ENCODE measurements at regions not wholly inside any gene's neighbourhood (a gene's known extent, or its start where the extent isn't known, plus 50 kb on each side); places are given as distances from the start of the nearest gene placed in this dataset.
"Not testable (repeated sequence)": the region's sequence is repeated elsewhere in the genome, so short reads cannot be mapped to it uniquely, and the experiment has no call there.

DNA sequence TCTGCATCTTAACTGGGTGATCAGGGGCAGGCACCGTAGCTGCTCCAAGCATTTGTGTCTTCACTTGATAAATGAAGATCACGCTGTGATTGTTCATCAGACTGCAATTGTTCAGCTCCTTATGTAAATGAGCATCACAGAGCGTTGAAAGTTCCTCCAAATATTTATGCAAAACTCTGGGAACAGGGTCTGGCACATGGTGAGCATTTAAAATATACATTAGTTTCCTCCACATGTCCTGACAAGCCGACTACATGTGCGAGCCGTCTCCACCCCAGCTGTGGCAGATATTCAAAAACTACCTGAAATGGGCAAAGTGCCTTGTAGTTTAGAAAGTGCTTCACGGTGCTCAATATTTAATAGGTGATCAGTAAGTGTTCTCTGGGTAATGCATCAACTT, 175.1 kb upstream of the ID2 start:
- DNase-seq (ENCODE audit: low read depth, low spot score): no peak

DNA sequence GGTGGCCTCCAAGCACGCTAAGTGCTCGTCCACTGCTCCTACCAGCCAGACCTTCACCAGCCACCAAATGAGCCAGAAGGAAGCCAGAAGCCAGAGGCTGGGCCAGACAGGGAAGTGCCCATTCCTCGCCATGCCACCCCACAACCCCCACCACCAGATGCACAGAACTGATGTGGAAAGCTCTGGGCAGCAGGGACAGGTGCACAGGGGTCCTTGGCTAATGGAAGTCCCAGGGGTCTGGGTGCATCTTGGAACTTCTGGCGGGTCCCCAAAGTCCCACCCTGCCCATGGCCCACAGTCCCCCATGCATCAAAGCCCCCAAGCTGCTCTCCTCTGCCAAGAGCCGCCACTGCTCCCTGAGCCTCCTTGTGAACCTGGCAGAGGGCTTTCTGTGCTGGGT, 173.1 kb upstream of the ID2 start:
- no peak for DNase-seq (ENCODE audit: low read depth, low spot score)

DNA sequence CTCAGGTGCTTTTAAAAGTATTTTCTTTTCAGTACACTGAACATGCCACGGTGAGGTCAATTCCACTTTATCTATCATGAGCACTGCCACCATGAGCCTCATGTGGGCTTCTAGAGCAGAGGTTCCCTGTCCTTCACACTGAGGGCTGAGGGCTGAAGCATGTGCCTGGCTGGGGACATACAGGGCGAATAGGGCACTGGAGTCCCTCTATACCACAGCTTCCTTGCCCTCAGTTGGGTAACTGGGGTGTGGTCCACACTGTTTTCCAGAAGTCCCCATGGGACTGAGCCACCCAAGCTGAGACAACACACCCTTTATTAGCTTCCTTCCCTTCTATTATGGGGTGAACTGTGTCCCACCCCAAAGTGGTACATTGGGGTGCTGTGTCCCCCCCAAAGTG, 172.2 kb upstream of the ID2 start:
- DNase-seq (ENCODE audit: low read depth, low spot score): no peak

DNA sequence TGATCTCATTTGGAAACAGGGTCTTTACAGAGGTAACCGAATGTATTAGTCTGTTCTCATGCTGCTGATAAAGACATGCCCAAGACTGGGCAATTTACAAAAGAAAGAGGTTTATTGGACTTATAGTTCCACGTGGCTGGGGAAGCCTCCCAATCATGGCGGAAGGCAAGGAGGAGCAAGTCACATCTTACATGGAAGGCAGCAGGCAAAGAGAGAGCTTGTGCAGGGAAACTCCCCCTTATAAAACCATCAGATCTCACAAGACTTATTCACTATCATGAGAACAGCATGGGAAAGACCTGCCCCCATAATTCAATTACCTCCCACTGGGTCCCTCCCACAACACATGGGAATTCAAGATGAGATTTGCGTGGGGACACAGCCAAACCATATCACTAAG, 171.8 kb upstream of the ID2 start:
- DNase-seq (ENCODE audit: low read depth, low spot score): not testable (repeated sequence)

DNA sequence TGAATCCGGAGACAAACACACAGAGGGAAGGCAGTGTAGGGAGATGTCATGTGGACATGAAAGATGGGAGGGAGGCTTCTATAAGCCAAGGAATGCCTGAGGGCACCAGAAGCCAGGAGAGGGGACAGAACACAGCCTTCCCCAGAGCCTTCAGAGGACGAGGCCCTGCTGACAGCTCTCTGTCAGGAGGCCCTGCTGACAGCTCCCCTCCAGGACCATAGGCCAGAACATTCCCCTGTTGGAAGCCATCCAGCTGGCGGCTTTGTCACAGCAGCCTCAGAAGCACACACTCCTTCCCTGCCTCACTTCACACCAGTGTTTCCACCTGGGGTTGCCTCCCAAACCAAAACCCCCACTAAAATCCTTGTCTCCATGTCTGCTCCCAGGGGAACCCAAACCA, 171.3 kb upstream of the ID2 start:
- DNase-seq (ENCODE audit: low read depth, low spot score): no peak

DNA sequence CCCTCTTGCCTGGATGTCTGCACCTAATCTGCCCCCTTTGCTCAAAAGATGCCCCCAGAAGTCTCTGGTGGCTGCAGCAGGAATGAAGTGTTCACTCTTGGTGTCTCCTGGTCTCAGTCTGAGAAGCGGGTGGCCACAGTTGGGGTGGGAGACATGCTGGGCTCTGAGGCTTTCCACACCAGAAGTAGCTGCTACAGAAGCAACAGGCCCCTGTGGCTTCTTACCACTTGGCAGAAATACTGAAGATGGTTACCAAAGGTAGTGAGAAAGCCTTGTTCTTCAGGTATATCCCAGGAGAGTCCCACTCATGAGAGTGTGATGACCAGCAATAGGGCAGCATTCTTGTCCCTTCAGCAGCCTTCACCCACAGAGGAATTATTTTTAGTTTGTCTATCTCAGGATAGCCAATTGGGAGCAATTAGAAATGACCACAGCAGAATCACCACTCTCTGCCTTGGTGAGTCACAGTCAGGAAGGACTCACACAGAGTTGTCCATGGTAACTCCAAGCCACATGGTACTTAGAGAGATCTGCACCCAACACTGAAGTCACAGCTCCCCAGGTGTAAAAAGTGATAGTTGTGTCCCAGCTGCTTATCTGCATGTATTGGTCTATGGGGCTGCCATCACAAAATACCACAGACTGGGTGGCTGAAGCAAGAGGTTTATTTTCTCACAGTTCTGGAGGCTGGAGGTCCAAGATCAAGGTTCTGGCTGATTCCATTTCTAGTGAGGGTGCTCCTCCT, 169.8 kb upstream of the ID2 start:
- peak; percentile 44 for DNase-seq (ENCODE audit: low read depth, low spot score)

DNA sequence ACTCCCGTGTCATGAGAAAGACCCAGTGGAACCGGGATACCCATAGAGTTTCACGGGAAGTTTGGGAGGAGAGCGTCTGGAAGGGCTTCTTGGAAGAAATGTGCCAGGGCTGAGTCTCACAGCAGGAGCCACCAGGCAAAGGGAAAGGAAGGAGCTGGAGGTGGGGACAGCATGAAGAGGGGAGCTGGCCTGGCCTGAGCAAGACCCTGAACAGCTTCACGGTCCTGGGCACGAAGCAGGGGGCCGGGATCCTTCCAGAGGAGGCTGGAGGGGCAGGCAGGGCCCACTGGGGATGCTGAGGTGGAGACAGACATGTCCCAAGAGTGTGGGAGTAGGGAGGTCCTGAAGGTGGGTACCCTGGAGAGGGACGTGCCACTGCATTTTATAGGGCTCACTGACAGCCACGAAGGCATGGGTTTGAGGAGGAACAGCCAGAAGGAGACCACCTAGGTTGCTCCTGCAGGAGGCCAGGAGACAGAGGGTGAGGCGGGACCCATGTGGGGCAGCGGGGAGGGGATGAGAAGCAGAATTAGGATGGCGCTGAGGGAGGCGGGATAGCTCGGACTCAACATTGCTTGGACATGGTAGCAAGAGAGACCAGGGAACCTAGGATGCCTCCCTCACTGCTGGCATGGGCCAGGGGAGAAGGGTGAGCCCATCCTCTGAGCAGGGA, 168.1 kb upstream of the ID2 start:
- no peak for DNase-seq (ENCODE audit: low read depth, low spot score)

DNA sequence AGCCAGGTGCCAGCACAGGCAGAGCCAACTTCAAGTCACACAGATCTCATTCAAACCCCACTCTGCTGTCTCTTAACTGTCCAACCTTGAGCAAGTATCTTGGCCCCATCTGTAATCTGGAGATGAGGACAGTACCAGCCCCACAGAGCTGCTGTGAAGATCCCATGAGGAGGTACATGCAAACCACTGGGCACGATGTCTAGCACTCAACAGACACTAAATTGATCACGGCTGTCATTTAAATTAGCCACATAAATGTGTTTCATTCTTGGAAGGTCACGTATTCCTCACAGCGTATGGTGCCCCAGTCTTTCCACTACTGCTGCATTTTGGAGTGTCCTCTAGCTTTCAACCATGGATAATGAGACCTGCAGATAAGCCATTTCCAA, 167.6 kb upstream of the ID2 start:
- no peak for DNase-seq (ENCODE audit: low read depth, low spot score)

DNA sequence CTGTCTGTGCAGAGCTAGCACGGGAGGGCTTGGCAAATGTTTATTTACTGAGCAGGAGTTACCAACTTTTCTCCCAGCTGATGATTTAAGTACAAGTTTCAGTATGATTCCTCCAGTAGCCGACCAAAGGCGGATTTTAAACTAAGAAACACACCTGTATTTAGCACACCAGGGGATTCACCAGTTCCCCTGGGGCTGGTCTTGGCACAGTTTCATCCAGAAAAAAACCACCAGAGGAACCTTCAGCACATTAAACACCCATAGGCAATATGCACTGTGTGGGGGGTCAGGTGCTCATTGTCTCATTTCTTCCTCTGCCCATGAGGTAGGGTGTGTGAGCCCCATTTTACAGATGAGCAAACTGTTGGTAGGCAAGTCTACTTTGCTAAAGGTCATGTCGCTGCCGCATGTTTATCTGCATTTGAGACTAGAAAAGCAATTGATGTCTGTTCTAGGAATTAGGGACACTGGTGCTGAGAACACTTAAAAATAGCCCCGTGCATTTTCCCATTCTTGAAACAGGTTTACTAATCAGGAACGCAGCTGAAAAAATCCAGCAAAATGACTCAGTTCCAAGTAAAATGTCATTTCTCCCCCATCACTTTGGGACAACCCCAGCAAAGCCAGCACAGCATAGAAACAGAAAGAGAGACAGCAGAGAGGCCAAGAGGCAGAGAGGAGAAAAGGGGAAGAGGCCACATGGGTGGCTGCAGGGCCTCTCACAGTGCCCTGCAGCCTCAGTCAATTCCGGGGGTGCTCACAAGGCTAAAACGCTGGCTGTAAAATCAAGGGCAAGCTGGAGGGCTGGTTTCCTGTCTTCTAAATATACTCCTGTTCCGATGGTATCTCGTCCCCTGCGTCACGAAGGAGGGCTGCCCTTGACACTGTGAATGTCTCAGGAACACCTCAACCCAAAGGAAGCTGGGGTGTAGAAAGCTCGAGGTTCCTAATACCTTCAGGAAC, 166.8 kb upstream of the ID2 start:
- DNase-seq (ENCODE audit: low read depth, low spot score): no peak

DNA sequence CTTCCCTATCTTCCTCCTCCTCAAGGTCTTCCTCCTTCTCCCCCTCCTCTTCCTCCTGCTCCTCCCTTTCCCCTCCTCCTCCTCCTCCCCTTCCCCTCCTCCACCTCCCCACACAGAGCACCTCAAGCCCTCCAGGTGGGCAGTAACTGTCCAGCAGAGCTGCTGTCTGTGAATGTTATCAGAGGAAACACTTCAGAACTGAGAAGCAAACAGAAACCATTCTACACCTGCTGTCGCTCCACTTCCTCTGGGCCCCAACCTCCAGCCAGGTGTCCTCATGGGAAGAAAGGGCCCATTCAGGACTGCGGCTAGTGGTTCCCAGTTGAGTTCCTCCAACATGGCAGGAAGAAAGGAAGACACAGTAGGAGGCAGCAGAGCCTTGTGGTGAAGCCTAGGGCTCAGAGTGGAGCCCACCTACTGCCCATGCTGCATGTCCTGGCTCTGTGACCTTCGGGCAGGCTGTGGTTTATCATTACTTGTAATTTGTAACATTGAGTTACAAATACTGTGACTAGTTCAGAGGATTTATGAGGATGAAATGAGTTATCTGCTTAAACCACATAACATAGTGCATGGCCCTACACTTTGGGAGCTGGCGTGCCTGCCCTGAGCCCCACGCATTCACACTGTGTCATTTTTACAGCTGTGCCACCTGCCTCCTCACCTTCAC, 165.9 kb upstream of the ID2 start:
- no peak for DNase-seq (ENCODE audit: low read depth, low spot score)

DNA sequence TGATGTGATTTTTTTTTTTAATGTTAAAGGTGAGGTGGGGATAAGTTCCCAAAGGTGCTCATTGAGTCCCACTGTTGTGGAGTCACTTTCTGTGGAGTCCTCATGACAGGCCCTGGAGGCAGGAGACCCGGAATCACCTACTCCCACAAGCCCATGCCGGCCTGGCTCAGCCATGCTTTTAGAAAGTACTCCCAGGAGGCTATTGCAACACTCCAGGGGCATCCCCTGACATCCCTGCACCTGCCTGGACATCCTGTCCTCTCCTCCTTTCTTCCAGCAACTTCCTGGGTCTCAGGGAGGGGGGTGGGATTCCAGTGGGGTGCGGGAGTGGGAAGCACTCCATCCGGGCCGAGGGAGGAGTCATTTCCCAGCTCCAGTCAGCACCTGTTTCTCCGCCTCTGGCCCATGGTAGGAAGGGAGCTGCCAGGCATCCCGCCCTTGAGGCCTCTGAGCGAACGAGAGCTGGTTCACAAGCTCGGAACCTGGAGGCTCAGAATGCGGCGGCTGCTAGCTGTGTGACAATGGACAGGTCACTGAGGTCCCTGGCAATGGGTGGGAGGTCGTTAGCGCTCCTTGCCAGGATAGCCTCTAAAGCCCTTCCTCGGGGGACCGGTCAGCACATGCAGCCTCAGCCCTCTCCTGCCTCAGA, 163.9 kb upstream of the ID2 start:
- no peak for DNase-seq (ENCODE audit: low read depth, low spot score)

DNA sequence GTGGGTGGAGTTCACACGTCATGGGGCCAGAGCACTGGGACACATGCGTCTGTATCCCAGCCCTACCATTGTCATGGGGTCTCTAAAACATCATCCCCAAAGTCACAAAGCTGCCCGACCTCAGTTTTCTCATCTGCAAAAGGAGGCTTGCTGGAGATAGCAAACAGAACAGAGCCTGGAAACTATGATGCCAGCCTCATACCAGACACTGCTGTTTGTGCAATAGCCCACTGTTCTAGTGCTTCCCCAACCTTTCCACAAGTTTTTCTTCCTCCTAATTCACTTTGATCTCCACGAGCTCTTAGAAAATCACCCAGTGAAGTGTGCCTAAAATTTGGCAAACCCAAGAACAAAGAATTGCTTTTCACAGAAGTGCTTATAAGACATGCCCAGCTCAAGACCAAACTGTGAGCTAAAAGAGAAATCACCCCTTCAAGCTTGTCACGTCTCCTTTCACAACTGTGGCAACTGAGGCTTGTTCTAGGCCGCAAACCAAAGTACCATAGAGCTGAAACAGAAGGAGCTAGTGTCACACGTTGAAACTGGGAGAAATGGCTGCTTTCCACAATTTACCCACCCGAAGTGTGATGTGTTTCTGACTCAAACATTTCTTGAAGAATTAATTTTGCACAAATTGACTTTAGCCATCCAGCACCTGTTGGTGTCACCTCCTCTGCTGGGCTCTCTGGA, 162.7 kb upstream of the ID2 start:
- no peak for DNase-seq (ENCODE audit: low read depth, low spot score)

DNA sequence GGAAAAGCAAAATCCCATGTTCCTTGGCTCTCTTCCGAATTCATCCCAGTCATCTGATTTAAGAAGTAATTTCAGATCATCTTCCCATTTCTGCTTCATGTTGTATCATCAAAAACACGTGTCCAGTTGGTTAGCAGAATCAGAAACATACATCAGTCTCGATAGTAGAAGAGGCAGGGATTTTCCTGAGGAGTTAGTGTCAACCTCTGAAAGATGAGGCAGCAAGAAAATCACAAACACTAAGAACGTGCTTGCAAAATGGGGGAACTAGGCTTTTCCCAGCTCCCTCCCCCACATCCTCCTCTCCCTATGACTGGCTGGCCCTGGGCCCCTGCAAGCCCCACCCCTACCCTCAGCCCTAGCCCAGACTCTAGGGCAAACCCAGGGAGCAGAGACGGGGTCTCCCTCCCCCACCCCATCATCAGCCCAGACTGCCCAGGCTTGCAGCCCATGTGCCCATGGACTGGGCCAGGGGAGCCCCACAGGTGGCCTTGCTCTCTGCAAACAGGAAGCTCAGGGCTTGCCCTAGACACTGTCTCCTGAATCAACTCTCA, 161.0 kb upstream of the ID2 start:
- no peak for DNase-seq (ENCODE audit: low read depth, low spot score)

DNA sequence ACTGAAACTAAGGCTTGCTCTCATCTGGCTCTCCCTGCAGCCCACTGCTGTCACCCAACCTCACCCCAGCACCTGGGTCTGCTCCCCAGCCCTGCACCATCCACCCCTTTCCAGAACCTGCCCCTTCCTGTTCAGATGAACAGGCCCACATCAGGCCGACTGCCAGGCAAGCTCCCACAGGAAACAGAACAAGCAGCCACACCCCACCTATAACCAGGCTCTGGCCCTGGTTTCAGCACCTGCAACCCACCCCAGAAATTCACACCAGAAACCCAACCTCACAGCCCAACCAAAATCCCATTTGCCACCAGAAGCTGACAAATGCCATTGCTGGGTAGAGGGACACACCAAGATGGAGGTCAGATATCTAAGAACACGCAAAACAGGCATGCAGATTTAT, 159.2 kb upstream of the ID2 start:
- DNase-seq (ENCODE audit: low read depth, low spot score): no peak

DNA sequence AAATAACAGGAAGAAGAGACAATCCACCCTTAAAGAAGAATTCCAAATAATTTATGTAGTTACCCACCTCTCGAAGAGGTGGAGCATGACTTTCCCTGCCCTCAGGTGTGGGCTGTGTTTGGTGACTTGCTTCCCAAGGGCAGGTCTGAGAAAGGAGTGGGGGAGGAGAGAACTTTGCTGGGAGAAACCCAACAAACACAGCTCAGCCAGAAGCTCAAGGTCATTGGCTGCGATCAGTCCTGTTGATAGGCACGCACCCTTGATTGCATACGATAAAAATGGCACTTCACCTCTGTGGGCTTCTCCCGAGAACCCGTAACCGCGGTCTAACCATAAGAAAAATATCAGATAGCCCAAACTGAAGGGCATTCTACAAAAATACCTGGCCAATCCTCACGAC, 157.5 kb upstream of the ID2 start:
- DNase-seq (ENCODE audit: low read depth, low spot score): no peak

DNA sequence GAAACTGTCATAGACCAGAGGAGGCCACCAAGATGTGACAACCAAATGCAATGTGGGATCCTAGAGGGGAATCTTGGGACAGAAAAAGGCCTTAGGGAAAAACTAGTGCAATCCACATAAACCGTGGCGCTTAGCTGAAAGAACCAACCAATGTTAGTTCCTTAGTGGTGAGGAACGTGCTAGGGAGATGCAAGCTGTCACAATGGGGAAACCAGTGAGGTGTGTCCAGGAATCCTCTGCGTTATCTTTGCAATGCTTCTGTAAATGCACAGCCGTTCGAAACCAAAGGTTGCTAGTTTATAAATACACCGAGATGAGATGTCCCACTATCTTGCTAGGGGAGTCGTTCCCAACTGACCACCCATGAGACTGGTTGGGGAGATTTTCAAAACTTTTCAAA, 157.0 kb upstream of the ID2 start:
- no peak for DNase-seq (ENCODE audit: low read depth, low spot score)

DNA sequence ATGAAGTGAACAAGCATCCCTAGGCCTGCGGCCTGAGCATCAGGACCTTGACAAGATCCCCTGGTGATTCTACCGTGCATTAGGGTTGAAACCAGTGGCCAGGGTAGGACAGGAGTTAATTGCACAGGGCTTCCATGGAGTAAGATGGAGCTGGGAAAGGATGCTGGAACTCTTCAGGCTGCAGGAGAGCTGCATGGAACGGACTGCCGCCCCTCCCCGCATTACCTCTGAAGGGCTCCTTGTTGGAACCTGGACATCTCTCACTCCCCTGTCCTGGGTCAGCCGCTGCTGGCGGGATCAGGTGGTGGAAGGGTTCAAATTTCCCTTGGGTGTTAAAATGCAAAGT, 156.6 kb upstream of the ID2 start:
- no peak for DNase-seq (ENCODE audit: low read depth, low spot score)

DNA sequence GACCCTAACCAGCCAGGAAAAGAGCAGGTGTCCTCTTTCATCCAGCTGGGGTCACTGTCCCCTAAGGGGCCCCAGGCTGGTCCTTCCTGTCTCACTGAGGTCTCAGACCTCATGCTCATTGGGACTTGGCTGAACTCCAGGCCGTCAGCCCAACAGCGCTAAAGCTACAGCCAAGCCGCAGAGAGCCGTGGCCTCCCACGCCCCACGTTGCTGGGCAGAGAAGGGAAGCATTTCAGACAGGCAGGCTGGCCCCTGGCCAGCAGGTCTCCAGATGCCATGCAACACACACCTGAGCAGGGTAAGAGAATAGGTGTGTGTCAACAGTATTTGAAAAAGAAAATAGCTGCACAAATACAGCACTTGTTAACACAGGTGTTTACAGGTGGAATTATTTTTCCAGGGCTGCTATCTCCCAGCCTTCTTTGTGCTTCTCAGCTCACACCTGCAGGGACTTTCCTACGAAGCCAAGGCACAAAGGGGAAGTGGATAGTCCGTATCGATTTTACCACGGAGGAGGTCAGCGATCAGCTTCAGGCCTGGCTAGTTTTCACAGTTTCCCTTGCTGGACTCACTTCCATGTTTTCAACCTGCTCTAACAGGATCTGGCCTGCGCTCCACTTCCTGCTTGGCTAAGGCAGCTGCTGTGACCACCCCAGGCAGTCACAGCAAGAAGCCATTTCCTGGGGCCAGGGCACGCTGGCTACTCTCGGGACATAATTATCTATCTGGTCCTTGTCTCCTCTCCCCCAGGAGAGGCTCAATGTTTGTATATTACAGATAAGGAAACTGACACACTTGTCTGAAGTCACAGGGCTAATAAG, 156.1 kb upstream of the ID2 start:
- peak; percentile 66 for DNase-seq (ENCODE audit: low read depth, low spot score)

DNA sequence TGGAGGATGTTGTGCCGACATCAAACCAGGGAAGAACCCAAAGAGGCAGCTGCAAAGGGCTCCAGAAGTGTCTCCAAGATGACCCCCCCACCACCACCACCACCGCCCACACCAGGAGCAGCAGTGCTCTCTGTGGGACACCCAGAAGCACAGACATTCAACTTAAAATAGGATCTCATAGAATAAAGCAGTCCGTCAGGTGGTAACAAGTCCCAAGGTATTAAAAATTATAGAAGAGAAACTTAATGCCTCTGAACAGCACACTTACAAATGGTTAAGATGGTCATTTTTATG, 155.5 kb upstream of the ID2 start:
- DNase-seq (ENCODE audit: low read depth, low spot score): no peak

DNA sequence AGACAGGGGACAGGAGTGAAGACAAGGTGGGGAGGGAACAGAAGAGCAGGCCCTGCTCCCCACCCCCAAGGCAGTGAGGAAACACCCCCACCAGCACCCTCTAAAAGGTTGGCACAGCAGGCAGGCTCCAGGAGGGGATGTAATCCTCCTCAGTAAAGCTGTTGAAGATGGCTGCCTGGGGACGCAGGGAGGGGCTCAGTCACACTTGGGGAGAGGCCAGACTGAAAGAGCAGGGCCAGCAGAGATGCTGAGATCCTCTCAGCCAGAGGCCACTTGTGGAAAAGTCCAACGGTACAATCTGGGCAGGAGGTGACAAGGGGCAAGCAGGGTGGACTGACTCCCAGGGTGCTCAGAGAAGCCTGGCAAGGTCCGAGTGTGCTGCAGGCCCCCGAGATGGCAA, 154.8 kb upstream of the ID2 start:
- no peak for DNase-seq (ENCODE audit: low read depth, low spot score)

All from astrocyte of the hippocampus (primary cell).